ENCODE measurements at regions not wholly inside any gene's neighbourhood (a gene's known extent, or its start where the extent isn't known, plus 50 kb on each side); places are given as distances from the start of the nearest gene placed in this dataset.

DNA sequence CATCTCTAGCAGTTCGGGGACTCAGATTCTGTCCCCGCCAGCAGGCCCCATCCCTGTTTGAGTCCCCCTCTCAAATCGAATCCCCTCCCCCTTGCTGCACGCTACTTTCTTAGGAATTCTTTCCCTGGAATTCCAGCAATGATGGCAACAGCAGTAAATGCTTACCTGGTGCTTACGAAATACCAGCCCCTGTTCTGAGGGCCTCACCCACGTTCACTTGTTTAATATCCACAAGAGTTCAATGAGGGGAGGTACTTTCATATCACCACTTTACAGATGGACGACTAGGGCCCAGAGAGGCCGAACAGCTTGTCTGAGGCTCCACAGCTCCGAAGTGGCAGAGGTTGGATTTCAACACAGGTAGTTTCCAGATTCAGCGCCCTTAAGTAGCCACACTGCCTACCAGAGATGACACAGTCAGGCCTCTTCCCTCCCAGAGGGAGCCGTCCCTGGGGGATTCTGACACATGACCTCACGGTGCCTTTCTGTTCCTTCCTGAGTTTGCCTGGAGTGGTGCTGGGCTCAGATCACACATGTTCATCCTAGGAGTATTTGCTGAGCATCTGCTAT, 120.7 kb upstream of the GSE1 start:
- DNase-seq (ENCODE audit: low spot score), result no peak

GRCh38 chr16:85494315-85494714, 118.8 kb upstream of the GSE1 start:
- no peak for DNase-seq (ENCODE audit: low spot score)

GRCh38 chr16:85495259-85495658, 117.9 kb upstream of the GSE1 start:
- DNase-seq (ENCODE audit: low spot score), result no peak

DNA sequence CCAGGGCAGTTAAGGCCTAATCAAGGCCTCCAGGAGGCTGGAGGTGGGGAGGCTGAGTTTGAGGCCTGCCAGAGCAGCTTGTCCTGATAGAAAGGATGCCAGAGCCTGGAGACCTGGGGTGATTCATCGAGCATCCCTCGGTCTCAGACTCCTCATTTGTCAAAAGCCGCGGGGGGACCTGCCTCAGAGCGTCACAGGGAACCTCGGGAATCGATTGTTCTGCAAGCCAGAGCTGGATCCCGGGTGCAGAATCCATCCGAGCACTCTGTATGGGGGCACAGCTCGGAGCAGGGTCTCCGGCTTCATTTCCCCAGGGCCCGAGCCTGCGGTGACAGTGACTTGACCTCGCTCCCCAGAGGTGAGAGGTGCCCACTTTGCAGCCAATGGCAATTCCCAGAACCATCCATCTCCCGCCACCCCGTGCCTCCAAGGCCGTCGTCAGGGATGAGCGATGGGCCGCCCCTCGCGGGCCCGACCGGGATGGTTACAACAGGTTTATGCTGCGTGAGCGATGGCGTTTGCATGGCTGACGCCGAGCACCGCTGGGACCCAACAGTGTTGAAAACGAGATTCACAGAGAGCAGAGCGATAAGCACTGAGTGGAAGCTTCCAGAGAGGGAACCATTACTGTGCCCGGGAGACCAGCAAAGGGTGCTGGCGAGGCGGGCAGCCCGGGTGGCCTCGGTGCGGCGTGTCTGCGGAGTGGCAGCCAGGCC, 117.1 kb upstream of the GSE1 start:
- DNase-seq (ENCODE audit: low spot score), result no peak

DNA sequence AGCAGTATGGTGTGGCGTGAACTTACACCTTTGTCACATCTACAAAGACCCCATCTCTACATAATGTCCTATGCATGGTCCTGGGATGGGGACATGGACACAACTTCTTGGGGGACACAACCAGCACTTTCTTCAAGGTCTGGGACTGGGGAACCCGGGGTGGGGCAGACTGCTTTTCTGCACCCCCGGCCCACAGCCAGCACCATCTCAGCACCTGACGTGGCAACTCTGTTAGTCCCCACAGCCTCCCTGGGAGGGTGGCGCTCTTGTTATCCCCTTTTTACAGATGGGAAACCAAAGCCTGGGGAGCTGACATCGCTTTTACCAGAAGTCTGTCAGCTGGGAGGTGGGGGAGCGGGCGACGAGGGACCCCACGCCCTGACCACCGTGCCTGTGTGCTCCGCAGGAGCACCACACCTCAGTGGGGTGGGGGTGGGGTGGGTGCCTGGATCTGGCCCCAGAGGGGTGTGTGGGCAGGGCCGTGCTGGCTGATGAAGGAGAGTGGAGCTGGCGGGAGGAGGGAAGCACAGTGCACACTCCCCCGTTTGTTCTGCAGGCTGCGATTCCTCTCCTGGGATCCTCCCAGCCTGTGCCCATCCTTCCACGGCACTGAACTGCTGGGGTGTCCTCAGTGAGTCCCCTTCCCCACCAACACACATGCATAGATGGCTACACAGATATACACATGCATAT, 115.4 kb upstream of the GSE1 start:
- DNase-seq (ENCODE audit: low spot score), result no peak

- DNase-seq (ENCODE audit: low spot score), result no peak
These were observed 114.5 kb upstream of the GSE1 start for GRCh38 chr16:85498607-85499006.

GRCh38 chr16:85500220-85500619, 112.9 kb upstream of the GSE1 start:
- no peak for DNase-seq (ENCODE audit: low spot score)

DNA sequence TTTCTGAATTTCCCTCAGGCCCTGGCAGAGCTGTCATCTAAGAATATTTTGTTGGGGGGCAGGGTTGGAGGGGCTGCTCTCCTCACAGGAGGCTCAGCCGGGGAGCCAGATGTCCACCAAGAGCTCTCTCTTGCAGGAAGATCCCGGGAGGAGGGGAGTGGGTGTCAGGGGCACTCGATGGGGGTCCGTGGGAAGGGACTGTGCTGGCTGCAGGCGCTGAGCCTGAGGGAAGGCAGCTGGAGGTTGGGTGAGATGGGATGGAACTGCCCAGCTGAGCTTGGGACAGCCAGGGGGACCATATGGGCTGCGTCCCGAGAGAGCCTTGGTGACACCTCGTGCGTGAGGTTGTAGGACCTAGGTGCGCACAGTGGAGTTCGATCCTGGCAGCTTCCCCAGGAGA, 111.2 kb upstream of the GSE1 start:
- no peak for DNase-seq (ENCODE audit: low spot score)

DNA sequence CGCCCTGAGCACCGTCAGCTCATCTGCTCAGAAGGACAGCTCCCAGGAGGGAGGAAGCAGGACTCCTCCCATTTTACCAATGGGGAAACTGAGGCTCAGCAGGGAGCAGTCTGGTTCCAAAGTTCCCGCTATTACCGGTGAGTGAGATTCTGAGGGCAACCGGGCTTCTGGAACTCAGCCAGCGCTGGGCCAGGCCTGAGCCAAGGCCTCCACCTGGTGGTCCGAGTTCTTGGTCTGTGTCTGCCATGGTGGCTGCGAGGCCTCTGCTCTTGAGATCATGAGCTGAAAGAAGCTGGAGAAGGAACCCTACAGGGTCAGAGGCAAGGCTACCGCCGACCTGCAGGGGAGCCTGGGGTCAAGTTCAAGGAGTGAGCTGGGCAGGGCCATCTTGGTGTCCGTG, 110.8 kb upstream of the GSE1 start:
- DNase-seq (ENCODE audit: low spot score), result no peak

GRCh38 chr16:85503679-85504231, 109.4 kb upstream of the GSE1 start:
- no peak for DNase-seq (ENCODE audit: low spot score)

DNA sequence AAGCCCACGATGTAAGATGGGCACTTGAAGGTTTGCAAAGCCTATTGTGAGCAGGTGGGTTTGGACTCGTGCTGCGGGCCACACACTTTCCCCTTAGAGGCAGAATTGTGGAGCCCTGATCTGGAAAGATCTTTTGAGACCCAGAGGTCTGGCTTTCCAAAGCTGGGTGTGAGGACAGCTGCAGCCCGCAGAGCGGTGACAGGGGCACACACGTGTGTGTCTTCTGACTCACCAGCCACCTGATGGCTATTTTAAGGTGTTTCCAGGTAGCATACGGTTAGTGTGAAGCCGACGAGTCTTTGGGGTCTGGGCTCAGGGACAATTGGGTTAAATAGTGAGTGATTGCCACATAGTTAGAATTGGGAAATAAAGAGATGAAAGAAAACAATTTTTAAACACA, 108.9 kb upstream of the GSE1 start:
- no peak for DNase-seq (ENCODE audit: low spot score)

- no peak for DNase-seq (ENCODE audit: low spot score)
These were observed 107.1 kb upstream of the GSE1 start for GRCh38 chr16:85505794-85506634.

DNA sequence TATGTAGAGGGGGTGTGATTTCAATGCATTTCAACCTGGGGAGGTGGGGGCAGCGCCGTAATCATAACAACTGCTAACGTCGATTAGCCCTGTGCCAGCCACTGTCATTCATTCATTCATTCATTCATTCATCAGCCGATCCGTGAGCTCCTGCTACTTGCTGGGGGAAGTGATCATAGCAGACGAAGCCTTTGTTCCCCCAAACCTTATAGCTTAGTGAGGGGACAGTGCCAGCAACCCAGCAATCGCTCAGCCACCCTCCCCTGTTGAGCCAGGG, 106.5 kb upstream of the GSE1 start:
- DNase-seq (ENCODE audit: low spot score), result no peak

DNA sequence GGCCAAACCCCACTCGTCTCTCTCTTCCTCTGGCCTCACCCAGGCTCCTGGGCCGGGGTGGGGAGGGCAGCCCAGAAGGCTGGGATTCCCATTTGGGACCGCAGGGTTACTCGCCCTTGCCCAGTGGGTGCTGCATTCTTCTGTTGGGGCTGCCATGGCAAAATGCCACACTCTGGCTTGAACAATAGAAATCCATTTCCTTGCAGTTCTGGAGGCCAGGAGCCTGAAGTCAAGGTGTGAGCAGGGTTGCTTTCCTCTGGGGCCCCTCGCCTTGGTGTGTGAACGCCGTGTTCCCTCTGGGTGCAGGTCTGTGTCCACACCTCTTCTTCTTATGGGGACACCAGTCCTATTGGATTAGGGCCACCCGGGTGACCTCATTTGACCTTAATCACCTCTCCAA, 105.8 kb upstream of the GSE1 start:
- DNase-seq (ENCODE audit: low spot score), result no peak

DNA sequence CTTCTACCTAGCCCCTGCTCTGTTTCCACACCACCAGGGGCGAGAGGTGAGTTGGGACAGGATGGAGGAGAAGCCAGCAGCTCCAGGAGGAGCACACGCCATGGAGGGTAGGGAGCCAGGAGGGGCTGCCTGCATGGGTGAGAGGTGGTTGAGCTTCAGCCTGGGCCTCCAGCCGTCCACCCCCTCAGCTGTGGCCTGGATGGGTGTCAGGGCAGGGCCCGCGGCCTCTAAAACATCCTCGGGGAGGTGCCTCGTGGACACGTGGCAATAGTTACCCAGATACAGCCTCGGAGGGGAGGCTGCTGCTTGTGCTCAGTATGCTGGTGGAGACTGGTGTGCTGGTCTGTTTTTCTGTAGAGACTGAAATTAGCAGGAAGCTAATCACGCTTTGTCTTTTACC, 104.7 kb upstream of the GSE1 start:
- DNase-seq (ENCODE audit: low spot score), result no peak

DNA sequence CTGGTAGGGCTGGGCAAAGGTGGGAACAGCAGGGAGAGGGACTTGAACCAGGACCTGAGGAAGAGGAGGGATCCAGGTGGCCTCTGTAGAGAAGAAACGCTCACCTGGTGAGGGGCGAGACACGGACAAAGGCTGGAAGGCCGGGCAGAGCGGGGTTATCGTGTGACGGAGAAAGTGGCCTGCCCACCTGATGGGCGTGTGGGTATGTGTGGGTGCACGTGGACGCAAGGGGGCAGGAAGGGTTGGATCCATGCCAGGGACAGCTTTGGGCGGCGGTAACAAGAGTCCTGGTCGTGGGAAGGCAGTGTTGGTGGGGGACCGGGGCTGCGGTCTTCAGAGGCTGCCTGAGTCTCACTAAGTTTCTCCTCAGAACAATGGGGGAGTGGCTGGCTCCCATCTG, 104.1 kb upstream of the GSE1 start:
- DNase-seq (ENCODE audit: low spot score), result no peak

DNA sequence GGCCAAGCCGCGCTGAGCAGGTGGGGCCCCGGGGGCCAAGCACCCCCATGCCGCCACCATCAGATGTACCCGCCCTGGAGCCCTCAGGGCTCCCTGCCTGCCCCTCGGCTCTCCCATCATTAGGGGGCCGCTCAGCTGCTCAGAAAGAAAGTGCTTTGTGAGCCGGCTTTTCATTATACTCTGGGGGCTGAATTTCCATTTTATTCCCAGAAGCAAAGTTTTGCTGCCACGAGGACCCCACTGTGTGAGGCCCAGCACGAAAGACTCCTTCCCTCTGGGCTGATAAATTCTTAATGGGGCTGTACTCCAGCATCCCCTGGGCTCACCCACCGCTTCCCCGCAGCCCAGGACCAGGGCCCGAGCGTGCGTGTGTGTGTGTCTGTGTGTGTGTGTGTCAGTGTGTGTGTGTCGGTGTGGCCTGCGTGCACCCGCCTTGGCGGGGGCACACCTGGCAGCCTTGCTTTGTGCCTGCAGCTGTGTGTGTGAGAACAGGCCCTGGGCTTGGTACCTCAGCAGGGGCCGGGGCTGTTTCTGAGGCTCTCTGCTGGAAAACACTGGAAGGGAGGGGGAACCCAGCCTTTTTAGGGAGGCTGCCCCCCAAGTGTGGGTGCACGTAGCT, 103.0 kb upstream of the GSE1 start:
- DNase-seq (ENCODE audit: low spot score), result no peak

GRCh38 chr16:85511938-85512807, 100.9 kb upstream of the GSE1 start:
- DNase-seq (ENCODE audit: low spot score), result no peak

GRCh38 chr16:85512808-85513115, 100.4 kb upstream of the GSE1 start:
- no peak for DNase-seq (ENCODE audit: low spot score)

DNA sequence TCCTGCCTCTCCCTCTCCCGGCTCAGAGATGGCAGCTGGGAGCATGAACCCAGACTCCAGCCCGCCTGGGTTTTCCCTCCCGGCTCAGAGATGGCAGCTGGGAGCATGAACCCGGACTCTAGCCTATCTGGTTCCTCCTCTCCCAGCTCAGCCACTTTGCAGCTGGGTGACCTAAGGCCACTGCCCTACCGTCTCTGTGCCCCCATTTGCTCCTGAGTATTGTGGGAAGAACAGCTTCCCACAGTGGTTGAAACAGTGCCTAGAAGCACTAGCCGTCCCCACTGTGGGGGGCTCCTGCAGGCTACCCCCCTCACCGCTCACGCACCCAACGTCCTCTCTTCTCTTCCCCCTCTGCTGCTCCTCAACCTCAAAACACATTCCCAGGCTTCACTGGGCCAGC, 99.9 kb upstream of the GSE1 start:
- DNase-seq (ENCODE audit: low spot score), result no peak

- no peak for DNase-seq (ENCODE audit: low spot score)
These were observed 99.5 kb upstream of the GSE1 start for GRCh38 chr16:85513649-85514048.

- no peak for DNase-seq (ENCODE audit: low spot score)
These were observed 98.9 kb upstream of the GSE1 start for GRCh38 chr16:85514295-85514597.
